ENCODE measurements at regions not wholly inside any gene's neighbourhood (a gene's known extent, or its start where the extent isn't known, plus 50 kb on each side); places are given as distances from the start of the nearest gene placed in this dataset.

DNA sequence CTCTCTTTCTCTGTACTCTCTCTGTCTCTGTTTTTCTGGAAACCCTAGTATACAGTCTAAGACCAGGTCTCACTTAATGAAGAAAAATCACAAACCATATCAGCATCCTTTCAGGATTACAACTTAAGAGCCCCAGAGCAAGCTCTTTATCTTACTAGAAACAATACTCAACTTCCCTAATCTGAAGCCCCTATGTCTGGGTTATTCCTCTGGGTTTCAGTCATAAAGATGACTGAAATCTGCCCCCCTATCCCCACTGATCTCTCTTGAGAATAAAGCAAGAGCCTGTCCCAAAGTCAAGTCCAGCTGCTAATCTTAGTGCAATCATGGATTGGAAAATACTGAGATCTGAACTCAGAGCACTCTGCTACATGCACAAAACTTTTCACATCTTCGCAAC, 53.9 kb upstream of the PICALM start:
- no peak for DNase-seq (ENCODE audit: low read depth in 1 of 2, low spot score in 1 of 2)
- H3K4me1 ChIP-seq (ENCODE audit: low read depth) = peaks cover 6% of the 10 kb centered on the region
- TF ChIP-seq, protein P1, sequence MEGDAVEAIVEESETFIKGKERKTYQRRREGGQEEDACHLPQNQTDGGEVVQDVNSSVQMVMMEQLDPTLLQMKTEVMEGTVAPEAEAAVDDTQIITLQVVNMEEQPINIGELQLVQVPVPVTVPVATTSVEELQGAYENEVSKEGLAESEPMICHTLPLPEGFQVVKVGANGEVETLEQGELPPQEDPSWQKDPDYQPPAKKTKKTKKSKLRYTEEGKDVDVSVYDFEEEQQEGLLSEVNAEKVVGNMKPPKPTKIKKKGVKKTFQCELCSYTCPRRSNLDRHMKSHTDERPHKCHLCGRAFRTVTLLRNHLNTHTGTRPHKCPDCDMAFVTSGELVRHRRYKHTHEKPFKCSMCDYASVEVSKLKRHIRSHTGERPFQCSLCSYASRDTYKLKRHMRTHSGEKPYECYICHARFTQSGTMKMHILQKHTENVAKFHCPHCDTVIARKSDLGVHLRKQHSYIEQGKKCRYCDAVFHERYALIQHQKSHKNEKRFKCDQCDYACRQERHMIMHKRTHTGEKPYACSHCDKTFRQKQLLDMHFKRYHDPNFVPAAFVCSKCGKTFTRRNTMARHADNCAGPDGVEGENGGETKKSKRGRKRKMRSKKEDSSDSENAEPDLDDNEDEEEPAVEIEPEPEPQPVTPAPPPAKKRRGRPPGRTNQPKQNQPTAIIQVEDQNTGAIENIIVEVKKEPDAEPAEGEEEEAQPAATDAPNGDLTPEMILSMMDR (IDR thresholded peaks at IDR 0.05; ENCODE audit: low read depth, low read length) = no peak
- H3K36me3 ChIP-seq = no peaks in the 10 kb centered on the region
- H3K27ac ChIP-seq = no peak overlapping the region
- no peaks in the 10 kb centered on the region for H3K9me3 ChIP-seq (ENCODE audit: low read depth)
- H3K4me3 ChIP-seq = no peak overlapping the region
- no peaks in the 10 kb centered on the region for H3K27me3 ChIP-seq

DNA sequence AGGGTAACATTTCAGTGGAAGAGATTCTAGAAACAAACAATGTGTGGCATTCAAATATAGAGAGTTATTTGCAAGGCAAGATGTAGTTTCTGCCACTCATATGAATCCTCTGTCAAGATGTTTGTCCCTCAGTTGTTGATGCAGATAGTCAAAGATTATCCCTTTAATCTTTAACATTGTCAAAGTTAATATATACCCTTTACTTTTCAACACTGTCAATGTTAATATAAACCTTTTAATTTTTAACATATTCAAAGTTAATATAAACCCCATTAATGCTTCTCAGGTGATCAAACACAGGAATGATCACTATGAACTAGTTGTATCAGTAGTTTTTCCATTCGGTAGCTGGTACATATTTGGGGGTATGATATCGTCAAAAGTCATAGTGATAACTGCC, 51.9 kb upstream of the PICALM start:
- H3K4me3 ChIP-seq = no peak overlapping the region
- H3K9me3 ChIP-seq (ENCODE audit: low read depth) = no peaks in the 10 kb centered on the region
- no peak for DNase-seq (ENCODE audit: low read depth in 1 of 2, low spot score in 1 of 2)

DNA sequence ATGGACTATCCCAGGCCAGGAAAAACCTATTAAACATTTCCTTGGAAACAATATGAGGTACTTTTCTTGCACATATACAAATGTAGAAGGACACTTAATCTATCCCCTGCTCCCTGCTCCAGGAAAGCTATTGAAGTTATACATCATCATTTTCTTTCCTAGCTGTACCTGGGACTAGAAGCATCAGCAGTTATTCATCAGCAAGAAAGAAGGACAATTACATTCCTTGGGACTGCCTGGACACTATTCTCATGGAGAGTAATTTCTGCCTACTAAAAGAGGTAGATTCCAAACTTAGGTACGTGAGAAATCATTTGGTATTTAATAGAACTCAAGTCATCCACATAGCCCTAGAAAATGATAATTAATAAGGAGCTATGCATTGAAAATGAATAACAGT, 51.0 kb upstream of the PICALM start:
- TF ChIP-seq, protein P1 (IDR thresholded peaks at IDR 0.05; ENCODE audit: low read depth, low read length) = no peak
- H3K27me3 ChIP-seq = no peaks in the 10 kb centered on the region
- H3K4me1 ChIP-seq (ENCODE audit: low read depth) = peaks cover 6% of the 10 kb centered on the region
- no peak overlapping the region for H3K4me3 ChIP-seq
- DNase-seq (ENCODE audit: low read depth in 1 of 2, low spot score in 1 of 2) = no peak
- no peaks in the 10 kb centered on the region for H3K9me3 ChIP-seq (ENCODE audit: low read depth)
- no peaks in the 10 kb centered on the region for H3K36me3 ChIP-seq
- H3K27ac ChIP-seq = no peak overlapping the region

More for the DNA sequence above, 51.9 kb upstream of the PICALM start:
- peaks cover 6% of the 10 kb centered on the region for H3K4me1 ChIP-seq (ENCODE audit: low read depth)
- H3K27me3 ChIP-seq = no peaks in the 10 kb centered on the region
- TF ChIP-seq, protein P1 (IDR thresholded peaks at IDR 0.05; ENCODE audit: low read depth, low read length) = no peak
- H3K27ac ChIP-seq = no peak overlapping the region
- H3K36me3 ChIP-seq = no peaks in the 10 kb centered on the region

GRCh38 chr11:86119077-86119476, 50.2 kb upstream of the PICALM start:
- no peaks in the 10 kb centered on the region for H3K27me3 ChIP-seq
- H3K27ac ChIP-seq = no peak overlapping the region
- peaks cover 6% of the 10 kb centered on the region for H3K4me1 ChIP-seq (ENCODE audit: low read depth)
- no peak for DNase-seq (ENCODE audit: low read depth in 1 of 2, low spot score in 1 of 2)
- H3K36me3 ChIP-seq = no peaks in the 10 kb centered on the region
- TF ChIP-seq, protein P1 (IDR thresholded peaks at IDR 0.05; ENCODE audit: low read depth, low read length) = no peak
- H3K9me3 ChIP-seq (ENCODE audit: low read depth) = no peaks in the 10 kb centered on the region
- no peak overlapping the region for H3K4me3 ChIP-seq
